ENCODE measurements at regions not wholly inside any gene's neighbourhood (a gene's known extent, or its start where the extent isn't known, plus 50 kb on each side); places are given as distances from the start of the nearest gene placed in this dataset.

- DNase-seq: no peak
These were observed 216.8 kb downstream of the TM9SF2 start for GRCh38 chr13:99717959-99718674.

GRCh38 chr13:99709134-99709533 lies 207.9 kb downstream of the TM9SF2 start:
- peak in 3 of 58 donors; percentile 1 to 9 (median 7) for DNase-seq

GRCh38 chr13:99704390-99704789 lies 203.1 kb downstream of the TM9SF2 start:
- DNase-seq: no peak

GRCh38 chr13:99703908-99704307 lies 202.6 kb downstream of the TM9SF2 start:
- DNase-seq: no peak

- no peak for DNase-seq
These were observed 201.5 kb downstream of the TM9SF2 start for GRCh38 chr13:99702687-99703319.

- no peak for DNase-seq
These were observed 199.2 kb downstream of the TM9SF2 start for GRCh38 chr13:99700468-99700867.

GRCh38 chr13:99698816-99699099 lies 197.5 kb downstream of the TM9SF2 start:
- DNase-seq: no peak

GRCh38 chr13:99698010-99698815 lies 196.9 kb downstream of the TM9SF2 start:
- no peak for DNase-seq

- no peak for DNase-seq
These were observed 194.6 kb downstream of the TM9SF2 start for GRCh38 chr13:99695857-99696256.

GRCh38 chr13:99693852-99694611 lies 192.8 kb downstream of the TM9SF2 start:
- no peak for DNase-seq

- DNase-seq: no peak
These were observed 192.1 kb downstream of the TM9SF2 start for GRCh38 chr13:99693351-99693750.

- no peak for DNase-seq
These were observed 191.6 kb downstream of the TM9SF2 start for GRCh38 chr13:99692854-99693253.

- DNase-seq: no peak
These were observed 190.3 kb downstream of the TM9SF2 start for GRCh38 chr13:99691552-99691951.

GRCh38 chr13:99690426-99691174 lies 189.3 kb downstream of the TM9SF2 start:
- no peak for DNase-seq

- peak in 1 of 58 donors; percentile 1 for DNase-seq
These were observed 188.7 kb downstream of the TM9SF2 start for GRCh38 chr13:99689955-99690354.

- no peak for DNase-seq
These were observed 187.5 kb downstream of the TM9SF2 start for GRCh38 chr13:99688776-99689175.

- no peak for DNase-seq
These were observed 186.6 kb downstream of the TM9SF2 start for GRCh38 chr13:99687723-99688397.

- no peak for DNase-seq
These were observed 185.7 kb downstream of the TM9SF2 start for GRCh38 chr13:99686944-99687411.

- peak in 1 of 58 donors; percentile 3 for DNase-seq
These were observed 184.9 kb downstream of the TM9SF2 start for GRCh38 chr13:99686157-99686572.

- DNase-seq: no peak
These were observed 180.4 kb downstream of the TM9SF2 start for GRCh38 chr13:99681695-99682094.
